A673 (cell line): ENCODE measurements at regions not wholly inside any gene's neighbourhood (a gene's known extent, or its start where the extent isn't known, plus 50 kb on each side); places are given as distances from the start of the nearest gene placed in this dataset.
A peak's percentile ranks its signal among the peaks of the same experiment; 100 is the strongest.

Source experiments
- BruUV-seq: library from RNA; stranded (reverse); fragments of 400-500 nt; replicated peaks from 2 replicates; lab custom pipeline; 2021; lab: Mats Ljungman, UMichigan
- CTCF ChIA-PET: fragments of 300-600 bp; sonication (Branson Sonifier 250); formaldehyde crosslinking; loops from one replicate; lab custom pipeline; 2022; ENCODE audit warnings: antibody characterized with exemption; lab: Charles Lee
- POLR2A ChIA-PET: fragments of 300-600 bp; sonication (Branson Sonifier 250); formaldehyde crosslinking; loops from one replicate; lab custom pipeline; 2022; ENCODE audit warnings: antibody characterized with exemption; ENCODE audit not compliant: low non-redundant PET; lab: Charles Lee
- DNase-seq: peaks from one replicate; pipeline ENCODE4 v3.0.0-alpha.2; 2015; ENCODE audit warnings: low spot score
- H3K27ac ChIP-seq: fragments of 200-600 bp; sonication (generic); 2 replicates; pipeline ENCODE4 v1.5.1; 2016; ENCODE audit warnings: mixed run types, low read depth, mild to moderate bottlenecking, mixed read lengths, antibody characterized with exemption, low read length; ENCODE audit not compliant: poor library complexity, severe bottlenecking
- H3K27me3 ChIP-seq: fragments of 200-600 bp; sonication (generic); replicated peaks from 2 replicates; pipeline ENCODE4 v1.6.1; 2017; ENCODE audit warnings: mixed run types, low read depth, mild to moderate bottlenecking, mixed read lengths, antibody characterized with exemption, low read length; ENCODE audit not compliant: insufficient read depth, poor library complexity
- H3K36me3 ChIP-seq: fragments of 200-600 bp; sonication (generic); 2 replicates; pipeline ENCODE4 v1.6.1; 2016; ENCODE audit warnings: mixed run types, mild to moderate bottlenecking, mixed read lengths, antibody characterized with exemption, low read length; ENCODE audit not compliant: insufficient read depth, poor library complexity, severe bottlenecking
- H3K4me1 ChIP-seq: fragments of 200-600 bp; sonication (generic); 2 replicates; pipeline ENCODE4 v1.6.1; 2017; ENCODE audit warnings: mixed run types, mild to moderate bottlenecking, mixed read lengths, antibody characterized with exemption, low read length; ENCODE audit not compliant: insufficient read depth, poor library complexity, severe bottlenecking
- H3K4me3 ChIP-seq: fragments of 200-600 bp; sonication (generic); 2 replicates; pipeline ENCODE4 v1.5.1; 2016; ENCODE audit warnings: low read depth, mixed run types, mild to moderate bottlenecking, mixed read lengths, low read length; ENCODE audit not compliant: poor library complexity, severe bottlenecking
- H3K9me3 ChIP-seq: fragments of 200-600 bp; sonication (generic); 2 replicates; pipeline ENCODE4 v1.6.1; 2016; ENCODE audit warnings: mixed run types, low read depth, mild to moderate bottlenecking, mixed read lengths, antibody characterized with exemption, low read length; ENCODE audit not compliant: poor library complexity, severe bottlenecking
- EZH2 ChIP-seq: fragments of 200-600 bp; sonication (generic); IDR thresholded peaks from 2 replicates; pipeline ENCODE4 v1.6.1; 2017; ENCODE audit warnings: borderline replicate concordance, low read depth, mild to moderate bottlenecking, mixed read lengths, antibody characterized with exemption, low read length; ENCODE audit not compliant: poor library complexity, severe bottlenecking
- intact Hi-C: fragments of 100-400 bp; cut with micrococcal nuclease; formaldehyde crosslinking; loops from one replicate; pipeline ENCODE4 v1.10.0; 2022; ENCODE audit not compliant: unreplicated experiment
- TF ChIP-seq, protein P1 (sequence below): fragments of 300-800, 200-600 bp; sonication (generic); conservative IDR thresholded peaks from 2 replicates; pipeline ENCODE4 v1.5.1; 2017; ENCODE audit warnings: low read depth, mild to moderate bottlenecking, antibody characterized with exemption, low read length, moderate library complexity, mixed read lengths

- CTCF ChIA-PET: no interaction called here
- BruUV-seq: no TSS peak
Observed at GRCh38 chr9:30196941-30197340, 2187.5 kb upstream of the ACO1 start.

GRCh38 chr9:30197453-30197852, 2187.0 kb upstream of the ACO1 start:
- Histone ChIP-seq H3K27me3 (no peaks in the 10 kb centered on the region), H3K9me3 (no peaks in the 10 kb centered on the region), H3K4me3 (no peak overlapping the region), H3K4me1 (no peaks in the 10 kb centered on the region), H3K27ac (no peak overlapping the region), H3K36me3 (no peaks in the 10 kb centered on the region)
- intact Hi-C loops: no loop called here
- ChIA-PET POLR2A (no interaction called here), CTCF (no interaction called here)
- DNase-seq: no peak
- no peak for TF ChIP-seq EZH2
- TF ChIP-seq, protein P1, sequence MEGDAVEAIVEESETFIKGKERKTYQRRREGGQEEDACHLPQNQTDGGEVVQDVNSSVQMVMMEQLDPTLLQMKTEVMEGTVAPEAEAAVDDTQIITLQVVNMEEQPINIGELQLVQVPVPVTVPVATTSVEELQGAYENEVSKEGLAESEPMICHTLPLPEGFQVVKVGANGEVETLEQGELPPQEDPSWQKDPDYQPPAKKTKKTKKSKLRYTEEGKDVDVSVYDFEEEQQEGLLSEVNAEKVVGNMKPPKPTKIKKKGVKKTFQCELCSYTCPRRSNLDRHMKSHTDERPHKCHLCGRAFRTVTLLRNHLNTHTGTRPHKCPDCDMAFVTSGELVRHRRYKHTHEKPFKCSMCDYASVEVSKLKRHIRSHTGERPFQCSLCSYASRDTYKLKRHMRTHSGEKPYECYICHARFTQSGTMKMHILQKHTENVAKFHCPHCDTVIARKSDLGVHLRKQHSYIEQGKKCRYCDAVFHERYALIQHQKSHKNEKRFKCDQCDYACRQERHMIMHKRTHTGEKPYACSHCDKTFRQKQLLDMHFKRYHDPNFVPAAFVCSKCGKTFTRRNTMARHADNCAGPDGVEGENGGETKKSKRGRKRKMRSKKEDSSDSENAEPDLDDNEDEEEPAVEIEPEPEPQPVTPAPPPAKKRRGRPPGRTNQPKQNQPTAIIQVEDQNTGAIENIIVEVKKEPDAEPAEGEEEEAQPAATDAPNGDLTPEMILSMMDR: no peak
- BruUV-seq: no TSS peak

More at GRCh38 chr9:30196941-30197340, 2187.5 kb upstream of the ACO1 start:
- DNase-seq: no peak
- TF ChIP-seq, protein P1: no peak
- no peak for TF ChIP-seq EZH2
- Histone ChIP-seq H3K27me3 (no peaks in the 10 kb centered on the region), H3K27ac (no peak overlapping the region), H3K4me1 (no peaks in the 10 kb centered on the region), H3K9me3 (no peaks in the 10 kb centered on the region), H3K4me3 (no peak overlapping the region), H3K36me3 (no peaks in the 10 kb centered on the region)
- intact Hi-C loops: no loop called here
- POLR2A ChIA-PET: no interaction called here

GRCh38 chr9:30197954-30198353, 2186.5 kb upstream of the ACO1 start:
- H3K36me3 ChIP-seq: no peaks in the 10 kb centered on the region
- no peak for TF ChIP-seq EZH2
- TF ChIP-seq, protein P1: no peak
- no peaks in the 10 kb centered on the region for H3K4me1 ChIP-seq
- H3K27me3 ChIP-seq: no peaks in the 10 kb centered on the region
- H3K9me3 ChIP-seq: no peaks in the 10 kb centered on the region
- peak; percentile 11 for DNase-seq
- no peak overlapping the region for H3K4me3 ChIP-seq
- ChIA-PET POLR2A (no interaction called here), CTCF (no interaction called here)
- BruUV-seq: no TSS peak
- H3K27ac ChIP-seq: no peak overlapping the region
- intact Hi-C loops: no loop called here
